SK-N-SH treated with all-trans-retinoic acid at 6 μM for 48 hours (cell line): ENCODE measurements at regions not wholly inside any gene's neighbourhood (a gene's known extent, or its start where the extent isn't known, plus 50 kb on each side); places are given as distances from the start of the nearest gene placed in this dataset.

ENCODE experiments used
- ATAC-seq: fragments of 200-7000 bp; cut with Tn5 transposase; 3 replicates; pipeline ENCODE4 v1.9.1; 2020; ENCODE audit warnings: mild to moderate bottlenecking, moderate library complexity
- ARNTL ChIP-seq: fragments of 450-650 bp; formaldehyde crosslinking; IDR thresholded peaks from 2 replicates; pipeline ENCODE4 v1.5.0; 2020; ENCODE audit warnings: low read depth, mild to moderate bottlenecking, moderate library complexity, borderline replicate concordance
- BACH2 ChIP-seq: fragments of 250-450 bp; sonication (Bioruptor Pico); IDR thresholded peaks from 2 replicates; pipeline ENCODE4 v1.9.0; 2021; ENCODE audit warnings: mild to moderate bottlenecking, borderline replicate concordance
- CREB5 ChIP-seq: fragments of 250-450 bp; sonication (Bioruptor Pico); IDR thresholded peaks from 2 replicates; pipeline ENCODE4 v1.5.1; 2020; ENCODE audit warnings: low read depth, mild to moderate bottlenecking, moderate library complexity
- CSDC2 ChIP-seq: fragments of 250-450 bp; sonication (Bioruptor Pico); IDR thresholded peaks from 2 replicates; pipeline ENCODE4 v1.5.0; 2020; ENCODE audit warnings: mild to moderate bottlenecking, moderate library complexity
- CSRNP3 ChIP-seq: fragments of 250-450 bp; sonication (Bioruptor Pico); IDR thresholded peaks from 2 replicates; pipeline ENCODE4 v1.5.1; 2021; ENCODE audit warnings: mild to moderate bottlenecking, moderate library complexity
- ESRRG ChIP-seq: fragments of 250-450 bp; sonication (Bioruptor Pico); IDR thresholded peaks from 2 replicates; pipeline ENCODE4 v1.6.1; 2021; ENCODE audit warnings: mild to moderate bottlenecking
- GLIS3 ChIP-seq: fragments of 250-450 bp; sonication (Bioruptor Pico); IDR thresholded peaks from 2 replicates; pipeline ENCODE4 v1.5.0; 2020; ENCODE audit warnings: mild to moderate bottlenecking, moderate library complexity
- ISL1 ChIP-seq: fragments of 250-450 bp; sonication (Bioruptor Pico); IDR thresholded peaks from 2 replicates; pipeline ENCODE4 v2.1.2; 2022; ENCODE audit warnings: mild to moderate bottlenecking, moderate library complexity
- PATZ1 ChIP-seq: fragments of 250-450 bp; sonication (Bioruptor Pico); IDR thresholded peaks from 2 replicates; pipeline ENCODE4 v1.8.0; 2020; ENCODE audit warnings: mild to moderate bottlenecking, moderate library complexity, borderline replicate concordance
- POU6F1 ChIP-seq: fragments of 250-450 bp; sonication (Bioruptor Pico); IDR thresholded peaks from 2 replicates; pipeline ENCODE4 v1.8.0; 2021; ENCODE audit warnings: low read depth, mild to moderate bottlenecking, moderate library complexity, borderline replicate concordance
- PPARA ChIP-seq: fragments of 250-450 bp; sonication (Bioruptor Pico); IDR thresholded peaks from 2 replicates; pipeline ENCODE4 v1.5.0; 2020; ENCODE audit warnings: mild to moderate bottlenecking, borderline replicate concordance
- RARB ChIP-seq: fragments of 250-450 bp; sonication (Bioruptor Pico); IDR thresholded peaks from 2 replicates; pipeline ENCODE4 v1.8.0; 2021; ENCODE audit warnings: mild to moderate bottlenecking, moderate library complexity
- SNAI2 ChIP-seq: fragments of 250-450 bp; sonication (Bioruptor Pico); IDR thresholded peaks from 2 replicates; pipeline ENCODE4 v1.5.0; 2020; ENCODE audit warnings: mild to moderate bottlenecking, moderate library complexity
- TCF4 ChIP-seq: fragments of 250-450 bp; sonication (Bioruptor Pico); IDR thresholded peaks from 2 replicates; pipeline ENCODE4 v1.8.0; 2021; ENCODE audit warnings: mild to moderate bottlenecking, moderate library complexity, borderline replicate concordance
- TOX ChIP-seq: fragments of 250-450 bp; sonication (Bioruptor Pico); IDR thresholded peaks from 2 replicates; pipeline ENCODE4 v1.8.0; 2021; ENCODE audit warnings: mild to moderate bottlenecking, moderate library complexity, borderline replicate concordance
- TSHZ2 ChIP-seq: fragments of 250-450 bp; sonication (Bioruptor Pico); IDR thresholded peaks from 2 replicates; pipeline ENCODE4 v1.5.0; 2020; ENCODE audit warnings: mild to moderate bottlenecking, moderate library complexity
- ZC3H10 ChIP-seq: fragments of 250-450 bp; sonication (Bioruptor Pico); IDR thresholded peaks from 2 replicates; pipeline ENCODE4 v1.5.1; 2021; ENCODE audit warnings: mild to moderate bottlenecking, moderate library complexity
- ZFP3 ChIP-seq: fragments of 250-450 bp; sonication (Bioruptor Pico); IDR thresholded peaks from 2 replicates; pipeline ENCODE4 v1.5.0; 2020; ENCODE audit warnings: mild to moderate bottlenecking, moderate library complexity
- ZNF565 ChIP-seq: fragments of 450-650 bp; formaldehyde crosslinking; conservative IDR thresholded peaks from 2 replicates; pipeline ENCODE4 v1.5.0; 2020; ENCODE audit warnings: low read depth, mild to moderate bottlenecking, moderate library complexity
- ZNF70 ChIP-seq: fragments of 450-650 bp; formaldehyde crosslinking; IDR thresholded peaks from 2 replicates; pipeline ENCODE4 v1.5.0; 2020; ENCODE audit warnings: mild to moderate bottlenecking, moderate library complexity
- ZNF8 ChIP-seq: fragments of 450-650 bp; formaldehyde crosslinking; IDR thresholded peaks from 2 replicates; pipeline ENCODE4 v1.5.0; 2020; ENCODE audit warnings: mild to moderate bottlenecking, moderate library complexity

- TF ChIP-seq ZNF70 (CRISPR knock-in tag), result no peak
- no peak for TF ChIP-seq ZNF8 (CRISPR knock-in tag)
- no peak for TF ChIP-seq CREB5 (CRISPR knock-in tag)
- TF ChIP-seq ZFP3 (CRISPR knock-in tag), result no peak
- no peak for TF ChIP-seq CSDC2
- TF ChIP-seq POU6F1 (CRISPR knock-in tag), result no peak
- no peak for TF ChIP-seq GLIS3
- TF ChIP-seq TSHZ2 (CRISPR knock-in tag), result no peak
- no peak for TF ChIP-seq PATZ1 (CRISPR knock-in tag)
- no peak for TF ChIP-seq ZNF565 (CRISPR knock-in tag)
- no peak for TF ChIP-seq ISL1 (CRISPR knock-in tag)
- no peak for TF ChIP-seq TOX (CRISPR knock-in tag)
- no peak for TF ChIP-seq PPARA (CRISPR knock-in tag)
- TF ChIP-seq SNAI2, result no peak
- TF ChIP-seq ZC3H10 (CRISPR knock-in tag), result no peak
- ATAC-seq, result no peak
Measured at GRCh38 chr2:215716956-215717355, 281.1 kb upstream of the FN1 start.

- TF ChIP-seq TOX (CRISPR knock-in tag) (no peak), TCF4 (CRISPR knock-in tag) (no peak), ISL1 (CRISPR knock-in tag) (no peak), GLIS3 (no peak), ZNF8 (CRISPR knock-in tag) (no peak), ESRRG (CRISPR knock-in tag) (no peak), CSDC2 (no peak)
- peak; percentile 35 for ATAC-seq
Measured at GRCh38 chr2:215712871-215713790, 277.3 kb upstream of the FN1 start.

GRCh38 chr2:215712219-215712868, 276.5 kb upstream of the FN1 start:
- peak; percentile 18; the same call in 2 of the 3 replicates for ATAC-seq

More at GRCh38 chr2:215712219-215712868, 276.5 kb upstream of the FN1 start:
- TF ChIP-seq RARB (CRISPR knock-in tag), result no peak
- no peak for TF ChIP-seq BACH2 (CRISPR knock-in tag)
- TF ChIP-seq ZFP3 (CRISPR knock-in tag), result no peak
- TF ChIP-seq CSDC2, result no peak
- no peak for TF ChIP-seq POU6F1 (CRISPR knock-in tag)
- TF ChIP-seq SNAI2, result no peak
- TF ChIP-seq CSRNP3 (CRISPR knock-in tag), result no peak
- no peak for TF ChIP-seq ZC3H10 (CRISPR knock-in tag)
- no peak for TF ChIP-seq ZNF70 (CRISPR knock-in tag)
- no peak for TF ChIP-seq PATZ1 (CRISPR knock-in tag)
- TF ChIP-seq ARNTL, result no peak
- TF ChIP-seq TOX (CRISPR knock-in tag), result no peak
- TF ChIP-seq GLIS3, result no peak
- TF ChIP-seq ISL1 (CRISPR knock-in tag), result no peak
- no peak for TF ChIP-seq ESRRG (CRISPR knock-in tag)
- TF ChIP-seq, all 23 proteins: peak for 0
